ENCODE measurements at regions not wholly inside any gene's neighbourhood (a gene's known extent, or its start where the extent isn't known, plus 50 kb on each side); places are given as distances from the start of the nearest gene placed in this dataset.

GRCh38 chr11:15865212-15865987 lies 490.9 kb downstream of the SOX6 start:
- DNase-seq, result no peak

- no peak for DNase-seq
Measured at GRCh38 chr11:15867871-15868270, 488.5 kb downstream of the SOX6 start.

- no peak for DNase-seq
Measured at GRCh38 chr11:15870911-15871310, 485.4 kb downstream of the SOX6 start.

GRCh38 chr11:15871904-15872626 lies 484.3 kb downstream of the SOX6 start:
- no peak for DNase-seq

GRCh38 chr11:15873501-15873900 lies 482.8 kb downstream of the SOX6 start:
- no peak for DNase-seq

- DNase-seq, result no peak
Measured at GRCh38 chr11:15874704-15875103, 481.6 kb downstream of the SOX6 start.

- no peak for DNase-seq
Measured at GRCh38 chr11:15875393-15875792, 481.0 kb downstream of the SOX6 start.

- no peak for DNase-seq
Measured at GRCh38 chr11:15875943-15876342, 480.4 kb downstream of the SOX6 start.

- DNase-seq, result no peak
Measured at GRCh38 chr11:15878756-15879155, 477.6 kb downstream of the SOX6 start.

- no peak for DNase-seq
Measured at GRCh38 chr11:15880291-15880690, 476.1 kb downstream of the SOX6 start.

GRCh38 chr11:15882876-15883454 lies 473.4 kb downstream of the SOX6 start:
- DNase-seq, result peak in 2 of 56 donors; percentile 23 to 29

- peak in 1 of 56 donors; percentile 7 for DNase-seq
Measured at GRCh38 chr11:15883455-15883920, 472.9 kb downstream of the SOX6 start.

- peak in 4 of 56 donors; percentile 10 to 26 (median 15) for DNase-seq
Measured at GRCh38 chr11:15884141-15884540, 472.2 kb downstream of the SOX6 start.

- DNase-seq, result no peak
Measured at GRCh38 chr11:15884777-15885540, 471.4 kb downstream of the SOX6 start.

- no peak for DNase-seq
Measured at GRCh38 chr11:15885854-15886253, 470.5 kb downstream of the SOX6 start.

- DNase-seq, result no peak
Measured at GRCh38 chr11:15886299-15886698, 470.0 kb downstream of the SOX6 start.

- DNase-seq, result no peak
Measured at GRCh38 chr11:15886866-15887265, 469.5 kb downstream of the SOX6 start.

GRCh38 chr11:15888556-15889345 lies 467.6 kb downstream of the SOX6 start:
- DNase-seq, result no peak

GRCh38 chr11:15889363-15890030 lies 466.8 kb downstream of the SOX6 start:
- no peak for DNase-seq

Data from amygdala (tissue), 56 donors.